ENCODE measurements at regions not wholly inside any gene's neighbourhood (a gene's known extent, or its start where the extent isn't known, plus 50 kb on each side); places are given as distances from the start of the nearest gene placed in this dataset.

GRCh38 chr11:8814209-8814922 is 96.6 kb upstream of the AKIP1 start:
- TF ChIP-seq CTCF (IDR thresholded peaks at IDR 0.05), result no peak
- no peak for TF ChIP-seq POLR2A (IDR thresholded peaks at IDR 0.05)

Data from heart left ventricle (tissue), 13 donors.